H1 (cell line): ENCODE measurements at regions not wholly inside any gene's neighbourhood (a gene's known extent, or its start where the extent isn't known, plus 50 kb on each side); places are given as distances from the start of the nearest gene placed in this dataset.

ENCODE experiments used
- CTCF ChIA-PET: fragments of 300-600 bp; sonication (Branson Sonifier 250); formaldehyde crosslinking; loops from one replicate; lab custom pipeline; 2021; ENCODE audit not compliant: partially characterized antibody; lab: Charles Lee
- POLR2A ChIA-PET: fragments of 300-600 bp; sonication (Branson Sonifier 250); formaldehyde crosslinking; loops from one replicate; lab custom pipeline; 2021; ENCODE audit warnings: inconsistent platforms; ENCODE audit not compliant: partially characterized antibody; lab: Charles Lee
- DNase-seq, 2 experiments: peaks; one replicate each; pipeline versions ENCODE4 v3.0.0 to v3.0.0-alpha.2; 2010 to 2022; ENCODE audit warnings: low spot score in 2 of 2, low read depth in 1 of 2, mixed read lengths in 1 of 2
- FAIRE-seq: peaks from 2 replicates; lab custom pipeline; 2011; peaks lifted over from hg19 to GRCh38; lab: Jason Lieb, UNC
- H2AFZ ChIP-seq: 2 replicates; pipeline ENCODE4 v1.8.1; 2012; ENCODE audit warnings: low read length, inconsistent platforms
- H2AK5ac ChIP-seq: 2 replicates; pipeline ENCODE4 v1.6.1; 2013; ENCODE audit warnings: low read depth, low read length
- H2BK120ac ChIP-seq: replicated peaks from 2 replicates; pipeline ENCODE3; 2013; ENCODE audit warnings: low read depth, low read length, inconsistent platforms
- H2BK12ac ChIP-seq: 2 replicates; pipeline ENCODE4 v1.6.1; 2013; ENCODE audit warnings: low read depth, low read length
- H2BK15ac ChIP-seq: 2 replicates; pipeline ENCODE4 v1.6.1; 2013; ENCODE audit warnings: low read length
- H2BK20ac ChIP-seq: 2 replicates; pipeline ENCODE4 v1.6.1; 2013; ENCODE audit warnings: low read length
- H2BK5ac ChIP-seq: 2 replicates; pipeline ENCODE4 v1.6.1; 2013; ENCODE audit warnings: low read depth, low read length
- H3K14ac ChIP-seq: 2 replicates; pipeline ENCODE4 v1.6.1; 2013; ENCODE audit warnings: inconsistent platforms; ENCODE audit not compliant: insufficient read length
- H3K18ac ChIP-seq: 2 replicates; pipeline ENCODE4 v1.6.1; 2013; ENCODE audit warnings: low read length; ENCODE audit errors: extremely low read depth
- H3K23ac ChIP-seq: 2 replicates; pipeline ENCODE4 v1.6.1; 2013; ENCODE audit warnings: inconsistent platforms; ENCODE audit not compliant: insufficient read length
- H3K23me2 ChIP-seq: 2 replicates; pipeline ENCODE4 v1.6.1; 2013; ENCODE audit warnings: low read depth, low read length
- H3K27ac ChIP-seq: 2 replicates; pipeline ENCODE4 v1.6.1; 2011; ENCODE audit warnings: low read depth, low read length, inconsistent platforms
- H3K27me3 ChIP-seq, 4 experiments: replicated peaks in 1 of 4; 1 replicate in 1 of 4; 2 replicates in 3 of 4; pipeline versions ENCODE4 v1.6.1 to v1.8.1; 2011 to 2013; ENCODE audit warnings: low read length in 3 of 4, mild to moderate bottlenecking in 3 of 4, inconsistent platforms in 2 of 4, mixed read lengths in 2 of 4, moderate library complexity in 1 of 4; ENCODE audit not compliant: control insufficient read depth in 3 of 4, insufficient read depth in 3 of 4; ENCODE audit errors: extremely low read depth in 1 of 4
- H3K36me3 ChIP-seq, 4 experiments: 2 replicates each; pipeline versions ENCODE4 v1.6.1 to v1.8.1; 2011 to 2013; ENCODE audit warnings: mild to moderate bottlenecking in 4 of 4, low read length in 3 of 4, moderate library complexity in 2 of 4, control low read depth in 1 of 4, inconsistent platforms in 1 of 4; ENCODE audit not compliant: insufficient read depth in 4 of 4, control insufficient read depth in 2 of 4
- H3K4ac ChIP-seq: replicated peaks from 2 replicates; pipeline ENCODE3; 2013; ENCODE audit warnings: low read length, low read depth, mixed read lengths, inconsistent platforms; ENCODE audit not compliant: insufficient read length
- H3K4me1 ChIP-seq, 4 experiments: replicated peaks in 1 of 4; 1 replicate in 1 of 4; 2 replicates in 3 of 4; pipeline versions ENCODE4 v1.6.1 to v1.8.1; 2011 to 2013; ENCODE audit warnings: low read length in 3 of 4, inconsistent platforms in 2 of 4, mixed read lengths in 1 of 4; ENCODE audit not compliant: insufficient read depth in 4 of 4, control insufficient read depth in 3 of 4
- H3K4me2 ChIP-seq, 2 experiments: 2 replicates each; pipeline versions ENCODE4 v1.6.1 to v1.8.1; 2011 to 2013; ENCODE audit warnings: low read depth in 2 of 2, low read length in 2 of 2, control low read depth in 1 of 2, inconsistent platforms in 1 of 2, mild to moderate bottlenecking in 1 of 2; ENCODE audit not compliant: insufficient read depth in 1 of 2
- H3K4me3 ChIP-seq, 4 experiments: fragments of 200-600, 300-600 bp in 1 of 4; sonication (generic), shearing (Covaris generic), sonication (Bioruptor Twin) in 1 of 4; 2 replicates each; pipeline versions ENCODE4 v1.5.1 to v1.8.1; 2011 to 2016; ENCODE audit warnings: low read length in 4 of 4, low read depth in 3 of 4, control low read depth in 2 of 4, inconsistent platforms in 2 of 4, mild to moderate bottlenecking in 2 of 4, mixed read lengths in 1 of 4, moderate library complexity in 1 of 4; ENCODE audit not compliant: insufficient read depth in 2 of 4; ENCODE audit errors: extremely low read depth in 1 of 4
- H3K56ac ChIP-seq: replicated peaks from 2 replicates; pipeline ENCODE3; 2013; ENCODE audit warnings: low read depth, mild to moderate bottlenecking, mixed read lengths, low read length, inconsistent platforms; ENCODE audit not compliant: insufficient read length
- H3K79me1 ChIP-seq: 2 replicates; pipeline ENCODE4 v1.6.1; 2013; ENCODE audit warnings: low read depth, low read length, control low read depth
- H3K79me2 ChIP-seq, 2 experiments: 2 replicates each; pipeline versions ENCODE4 v1.6.1 to v1.8.1; 2012 to 2013; ENCODE audit warnings: low read length in 2 of 2, mild to moderate bottlenecking in 2 of 2, inconsistent platforms in 1 of 2; ENCODE audit not compliant: insufficient read depth in 2 of 2, control insufficient read depth in 1 of 2
- H3K9ac ChIP-seq, 4 experiments: replicated peaks in 1 of 4; 1 replicate in 1 of 4; 2 replicates in 3 of 4; pipeline versions ENCODE4 v1.6.1 to v1.8.1; 2011 to 2013; ENCODE audit warnings: low read depth in 3 of 4, low read length in 3 of 4, control low read depth in 2 of 4, mild to moderate bottlenecking in 2 of 4, moderate library complexity in 2 of 4, inconsistent platforms in 1 of 4; ENCODE audit errors: extremely low read depth in 1 of 4
- H3K9me3 ChIP-seq, 2 experiments: 2 replicates each; pipeline versions ENCODE4 v1.6.1 to v1.8.1; 2012 to 2013; ENCODE audit warnings: mild to moderate bottlenecking in 2 of 2, moderate library complexity in 2 of 2, control low read depth in 1 of 2, inconsistent platforms in 1 of 2, low read depth in 1 of 2, low read length in 1 of 2, mixed read lengths in 1 of 2; ENCODE audit not compliant: insufficient read depth in 2 of 2
- H4K20me1 ChIP-seq, 2 experiments: replicated peaks in 1 of 2; 2 replicates each; pipeline versions ENCODE3 to v1.8.1; 2011 to 2013; ENCODE audit warnings: inconsistent platforms in 2 of 2, low read length in 2 of 2, mild to moderate bottlenecking in 1 of 2; ENCODE audit not compliant: insufficient read depth in 2 of 2, control insufficient read depth in 1 of 2
- H4K5ac ChIP-seq: 2 replicates; pipeline ENCODE4 v1.6.1; 2013; ENCODE audit warnings: low read length, low read depth, mixed read lengths, inconsistent platforms; ENCODE audit not compliant: insufficient read length
- H4K8ac ChIP-seq: 2 replicates; pipeline ENCODE4 v1.8.0; 2013; ENCODE audit warnings: mild to moderate bottlenecking, moderate library complexity, low read length, inconsistent platforms; ENCODE audit not compliant: insufficient read depth; ENCODE audit errors: extremely low read depth
- H4K91ac ChIP-seq: replicated peaks from 2 replicates; pipeline ENCODE3; 2013; ENCODE audit warnings: low read length, mixed read lengths, inconsistent platforms; ENCODE audit not compliant: insufficient read length
- ASH2L ChIP-seq: fragments of 200-600, 300-600 bp; sonication (generic); IDR thresholded peaks from one replicate; pipeline ENCODE4 v1.7.1; 2017; ENCODE audit warnings: low read length
- ATF3 ChIP-seq: IDR thresholded peaks from 2 replicates; pipeline ENCODE4 v1.6.1; 2011; ENCODE audit warnings: low read depth, mild to moderate bottlenecking, low read length; ENCODE audit not compliant: insufficient read depth
- BACH1 ChIP-seq: IDR thresholded peaks from 2 replicates; pipeline ENCODE4 v1.6.1; 2012; ENCODE audit warnings: low read length, improper control_type of control experiment
- CBX5 ChIP-seq: fragments of 300-800, 300-1000 bp; sonication (generic); IDR thresholded peaks from 2 replicates; pipeline ENCODE4 v1.7.1; 2016; ENCODE audit warnings: antibody characterized with exemption, low read length, low read depth
- E2F6 ChIP-seq: IDR thresholded peaks from 2 replicates; pipeline ENCODE4 v1.6.1; 2012; ENCODE audit warnings: inconsistent platforms
- EGR1 ChIP-seq: IDR thresholded peaks from 2 replicates; pipeline ENCODE4 v1.6.1; 2011; ENCODE audit warnings: low read depth, low read length, borderline replicate concordance
- FOSL1 ChIP-seq: IDR thresholded peaks from 2 replicates; pipeline ENCODE4 v1.6.1; 2011; ENCODE audit warnings: mild to moderate bottlenecking, low read depth, low read length, moderate library complexity; ENCODE audit not compliant: insufficient read depth
- GTF2F1 ChIP-seq: IDR thresholded peaks from 2 replicates; pipeline ENCODE4 v1.6.1; 2012; ENCODE audit warnings: low read depth, low read length, improper control_type of control experiment, borderline replicate concordance
- MAFK ChIP-seq: IDR thresholded peaks from 2 replicates; pipeline ENCODE4 v1.6.1; 2012; ENCODE audit warnings: low read depth, mild to moderate bottlenecking, improper control_type of control experiment, low read length
- POLR2A ChIP-seq, 2 experiments: IDR thresholded peaks; 1 replicate in 1 of 2; 2 replicates in 1 of 2; pipeline ENCODE4 v1.6.1; 2011; ENCODE audit warnings: low read depth in 2 of 2, low read length in 2 of 2, mild to moderate bottlenecking in 2 of 2; ENCODE audit errors: control extremely low read depth in 1 of 2
- RXRA ChIP-seq: IDR thresholded peaks from 2 replicates; pipeline ENCODE4 v1.6.1; 2011; ENCODE audit warnings: low read depth, mild to moderate bottlenecking, low read length, moderate library complexity; ENCODE audit not compliant: insufficient read depth
- SIRT6 ChIP-seq: IDR thresholded peaks from one replicate; pipeline ENCODE4 v1.7.1; 2012; ENCODE audit warnings: low read length, inconsistent platforms
- SUZ12 ChIP-seq: fragments of 200-600 bp; sonication (generic); IDR thresholded peaks from 2 replicates; pipeline ENCODE4 v1.6.1; 2012; ENCODE audit warnings: mild to moderate bottlenecking, inconsistent platforms, low read length, moderate library complexity, mixed read lengths
- TAF7 ChIP-seq: optimal IDR thresholded peaks from 2 replicates; pipeline ENCODE3; 2011; ENCODE audit warnings: low read depth, mild to moderate bottlenecking, inconsistent platforms, low read length, moderate library complexity, borderline replicate concordance
- ZNF274 ChIP-seq: IDR thresholded peaks from 2 replicates; pipeline ENCODE4 v1.7.0; 2012; ENCODE audit warnings: low read length, borderline replicate concordance; ENCODE audit errors: extremely low read depth
- WGBS, 2 experiments: shearing (Covaris generic) in 1 of 2; methylation state at CpG; one replicate each; pipeline versions ENCODE4 v1.1.6 to v1.1.7; 2013 to 2015; ENCODE audit warnings: low lambda C conversion rate in 2 of 2, mixed read lengths in 2 of 2, inconsistent platforms in 1 of 2, low coverage in 1 of 2, missing lambda C conversion rate in 1 of 2; ENCODE audit not compliant: insufficient replicate concordance in 2 of 2, insufficient coverage in 1 of 2, insufficient read length in 1 of 2; ENCODE audit errors: extremely low coverage in 1 of 2, missing lambda C conversion rate in 1 of 2; 5-methylcytosine and 5-hydroxymethylcytosine counted together

DNA sequence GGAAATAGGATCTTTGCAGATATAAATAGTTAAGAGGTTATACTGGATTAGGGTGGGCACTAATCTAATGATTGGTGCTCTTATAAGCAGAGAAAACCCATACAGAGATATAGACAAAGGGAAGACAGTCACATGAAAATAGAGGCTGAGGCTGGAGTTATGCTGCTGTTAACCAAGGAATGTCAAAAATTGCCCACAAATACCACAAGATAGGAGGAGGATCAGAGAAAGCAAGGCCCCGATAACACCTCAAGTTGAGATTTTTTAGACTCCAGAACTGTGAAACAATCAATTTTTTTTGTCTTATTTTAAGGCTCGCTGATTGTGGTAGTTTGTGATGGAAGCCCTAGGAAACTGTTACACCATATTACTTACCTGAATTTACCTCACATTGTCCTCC is 513.2 kb downstream of the COL11A1 start:
- no peak for FAIRE-seq
- Histone ChIP-seq H3K4me2 (no peak overlapping the region), H3K23me2 (no peaks in the 10 kb centered on the region), H3K27me3 (no peaks in the 10 kb centered on the region), H2BK15ac (no peak overlapping the region), H4K91ac (no peak overlapping the region), H2BK12ac (no peak overlapping the region), H3K56ac (no peak overlapping the region), H2AK5ac (no peak overlapping the region), H3K27ac (no peak overlapping the region), H3K4me1 (no peaks in the 10 kb centered on the region), H3K4me3 (no peak overlapping the region), H2BK20ac (no peak overlapping the region), H2BK120ac (no peak overlapping the region), H3K18ac (no peak overlapping the region), H4K5ac (no peak overlapping the region), H3K23ac (no peak overlapping the region), H3K36me3 (no peaks in the 10 kb centered on the region), H2BK5ac (no peak overlapping the region), H3K4ac (no peak overlapping the region), H3K79me1 (no peaks in the 10 kb centered on the region), H3K14ac (no peak overlapping the region), H4K20me1 (no peaks in the 10 kb centered on the region), H3K9ac (no peak overlapping the region), H4K8ac (no peak overlapping the region), H3K9me3 (no peaks in the 10 kb centered on the region), H3K79me2 (no peaks in the 10 kb centered on the region), H2AFZ (no peak overlapping the region)
- 97% methylated on average over 2 of the region's 2 CpGs; no CpG with 5 or more reads in 1 of the 2 experiments for WGBS, 2 experiments
- ChIA-PET CTCF (no interaction called here), POLR2A (no interaction called here)
- DNase-seq, result no peak
- no peak for TF ChIP-seq RXRA
- no peak for TF ChIP-seq BACH1
- TF ChIP-seq SUZ12, result no peak
- TF ChIP-seq MAFK, result no peak
- TF ChIP-seq SIRT6, result no peak
- TF ChIP-seq CBX5, result no peak
- no peak for TF ChIP-seq ASH2L
- TF ChIP-seq E2F6, result no peak
- TF ChIP-seq ATF3, result no peak
- no peak for TF ChIP-seq FOSL1
- TF ChIP-seq EGR1, result no peak
- TF ChIP-seq TAF7, result no peak
- TF ChIP-seq ZNF274, result no peak
- no peak for TF ChIP-seq GTF2F1
- TF ChIP-seq POLR2A (IDR thresholded peaks at IDR 0.05; ENCODE audit: control extremely low read depth in 1 of 2, low read depth in 2 of 2, low read length in 2 of 2), result no peak
